ENCODE measurements at regions not wholly inside any gene's neighbourhood (a gene's known extent, or its start where the extent isn't known, plus 50 kb on each side); places are given as distances from the start of the nearest gene placed in this dataset.
A peak's percentile ranks its signal among the peaks of the same experiment; 100 is the strongest.
"Not testable (repeated sequence)": the region's sequence is repeated elsewhere in the genome, so short reads cannot be mapped to it uniquely, and the experiment has no call there.

- DNase-seq; H3K4me3 ChIP-seq; H3K27me3 ChIP-seq; ATAC-seq; H3K9me3 ChIP-seq; intact Hi-C loops (cut with DNase I); H3K36me3 ChIP-seq; H3K4me1 ChIP-seq; H3K27ac ChIP-seq: not testable (repeated sequence)
These were observed 88.5 kb upstream of the ZSCAN2 start for GRCh38 chr15:84512324-84512723.

GRCh38 chr15:84516773-84517172, 84.0 kb upstream of the ZSCAN2 start:
- H3K27ac ChIP-seq; H3K9me3 ChIP-seq; H3K4me1 ChIP-seq; H3K4me3 ChIP-seq; H3K36me3 ChIP-seq; intact Hi-C loops (cut with DNase I); ATAC-seq; H3K27me3 ChIP-seq: not testable (repeated sequence)
- DNase-seq: peak; percentile 23

- not testable (repeated sequence) for H3K4me1 ChIP-seq, H3K9me3 ChIP-seq
These were observed 75.1 kb upstream of the ZSCAN2 start for GRCh38 chr15:84525491-84526344.

GRCh38 chr15:84530751-84531150, 70.1 kb upstream of the ZSCAN2 start:
- H3K36me3 ChIP-seq; H3K4me1 ChIP-seq; DNase-seq; H3K9me3 ChIP-seq; intact Hi-C loops (cut with DNase I); H3K4me3 ChIP-seq; H3K27me3 ChIP-seq; ATAC-seq; H3K27ac ChIP-seq: not testable (repeated sequence)

More at GRCh38 chr15:84525491-84526344, 75.1 kb upstream of the ZSCAN2 start:
- H3K27ac ChIP-seq; ATAC-seq; H3K27me3 ChIP-seq; H3K36me3 ChIP-seq; H3K4me3 ChIP-seq; intact Hi-C loops (cut with DNase I); DNase-seq: not testable (repeated sequence)

- H3K27me3 ChIP-seq; DNase-seq; intact Hi-C loops (cut with DNase I); H3K4me1 ChIP-seq; H3K36me3 ChIP-seq; ATAC-seq; H3K27ac ChIP-seq; H3K9me3 ChIP-seq; H3K4me3 ChIP-seq: not testable (repeated sequence)
These were observed 69.6 kb upstream of the ZSCAN2 start for GRCh38 chr15:84531223-84531622.

- H3K4me3 ChIP-seq; ATAC-seq; H3K27ac ChIP-seq; DNase-seq; H3K4me1 ChIP-seq; H3K27me3 ChIP-seq; intact Hi-C loops (cut with DNase I); H3K36me3 ChIP-seq; H3K9me3 ChIP-seq: not testable (repeated sequence)
These were observed 69.0 kb upstream of the ZSCAN2 start for GRCh38 chr15:84531709-84532367.

GRCh38 chr15:84533705-84534104, 67.1 kb upstream of the ZSCAN2 start:
- intact Hi-C loops (cut with DNase I); H3K9me3 ChIP-seq; H3K4me1 ChIP-seq; ATAC-seq; H3K27ac ChIP-seq; DNase-seq; H3K27me3 ChIP-seq; H3K4me3 ChIP-seq; H3K36me3 ChIP-seq: not testable (repeated sequence)

- intact Hi-C loops (cut with DNase I); ATAC-seq; H3K4me3 ChIP-seq; H3K9me3 ChIP-seq; H3K27ac ChIP-seq; H3K27me3 ChIP-seq; DNase-seq; H3K4me1 ChIP-seq; H3K36me3 ChIP-seq: not testable (repeated sequence)
These were observed 66.1 kb upstream of the ZSCAN2 start for GRCh38 chr15:84534561-84535235.

- DNase-seq; intact Hi-C loops (cut with DNase I); ATAC-seq: not testable (repeated sequence)
These were observed 64.6 kb upstream of the ZSCAN2 start for GRCh38 chr15:84536181-84536580.

GRCh38 chr15:84544586-84544985, 56.2 kb upstream of the ZSCAN2 start:
- DNase-seq; H3K4me1 ChIP-seq; H3K9me3 ChIP-seq; H3K27me3 ChIP-seq; H3K4me3 ChIP-seq; H3K27ac ChIP-seq; ATAC-seq; intact Hi-C loops (cut with DNase I): not testable (repeated sequence)
- peaks cover 17% of the 10 kb centered on the region for H3K36me3 ChIP-seq

More at GRCh38 chr15:84536181-84536580, 64.6 kb upstream of the ZSCAN2 start:
- not testable (repeated sequence) for H3K27me3 ChIP-seq, H3K4me1 ChIP-seq, H3K9me3 ChIP-seq, H3K27ac ChIP-seq, H3K4me3 ChIP-seq
- peaks cover 15% of the 10 kb centered on the region for H3K36me3 ChIP-seq

- ATAC-seq; H3K36me3 ChIP-seq; H3K4me3 ChIP-seq; H3K27me3 ChIP-seq; intact Hi-C loops (cut with DNase I); DNase-seq; H3K4me1 ChIP-seq; H3K27ac ChIP-seq; H3K9me3 ChIP-seq: not testable (repeated sequence)
These were observed 53.7 kb upstream of the ZSCAN2 start for GRCh38 chr15:84547150-84547549.

- H3K4me1 ChIP-seq; H3K4me3 ChIP-seq; H3K27me3 ChIP-seq; H3K9me3 ChIP-seq; intact Hi-C loops (cut with DNase I); ATAC-seq; DNase-seq; H3K27ac ChIP-seq: not testable (repeated sequence)
- H3K36me3 ChIP-seq: peaks cover 13% of the 10 kb centered on the region
These were observed 50.3 kb upstream of the ZSCAN2 start for GRCh38 chr15:84550503-84550902.
